Endothelial cell of umbilical vein (primary cell): ENCODE measurements at regions not wholly inside any gene's neighbourhood (a gene's known extent, or its start where the extent isn't known, plus 50 kb on each side); places are given as distances from the start of the nearest gene placed in this dataset.

ENCODE experiments used
- BruUV-seq: library from RNA; stranded (reverse); fragments of 400-500 nt; replicated peaks from 2 replicates; lab custom pipeline; 2021; lab: Mats Ljungman, UMichigan
- CTCF ChIA-PET: fragments of 300-600, 350-600 bp; sonication (Branson Sonifier 250); formaldehyde crosslinking; loops from one replicate; lab custom pipeline; 2021; ENCODE audit warnings: antibody characterized with exemption, inconsistent platforms; lab: Charles Lee
- POLR2A ChIA-PET: fragments of 300-600, 350-600 bp; sonication (Branson Sonifier 250); formaldehyde crosslinking; loops from one replicate; lab custom pipeline; 2021; ENCODE audit warnings: antibody characterized with exemption, inconsistent platforms; lab: Charles Lee
- DNase-seq: peaks from one replicate; pipeline ENCODE4 v3.0.0-alpha.2; 2011; ENCODE audit warnings: low read depth, low spot score
- FAIRE-seq: peaks from 2 replicates; lab custom pipeline; 2011; peaks lifted over from hg19 to GRCh38; lab: Jason Lieb, UNC
- H2AFZ ChIP-seq: 2 replicates; pipeline ENCODE4 v1.6.0; 2012; ENCODE audit warnings: low read depth, low read length, control low read depth, inconsistent platforms
- H3K27ac ChIP-seq: 2 replicates; pipeline ENCODE4 v1.5.1; 2011; ENCODE audit warnings: low read depth, mild to moderate bottlenecking, control low read depth, low read length, moderate library complexity; ENCODE audit not compliant: insufficient read depth
- H3K27me3 ChIP-seq, 2 experiments: 2 replicates each; pipeline versions ENCODE4 v1.6.0 to v1.6.1; 2011; ENCODE audit warnings: low read length in 2 of 2, mixed read lengths in 1 of 2; ENCODE audit not compliant: control insufficient read depth in 2 of 2, insufficient read depth in 2 of 2
- H3K36me3 ChIP-seq, 2 experiments: 2 replicates in 1 of 2; 3 replicates in 1 of 2; pipeline ENCODE4 v1.5.1; 2011; ENCODE audit warnings: low read length in 2 of 2, mild to moderate bottlenecking in 1 of 2, moderate library complexity in 1 of 2; ENCODE audit not compliant: control insufficient read depth in 2 of 2, insufficient read depth in 2 of 2; ENCODE audit errors: extremely low read depth in 1 of 2
- H3K4me1 ChIP-seq: 3 replicates; pipeline ENCODE4 v1.5.1; 2011; ENCODE audit warnings: mild to moderate bottlenecking, low read length; ENCODE audit not compliant: control insufficient read depth, insufficient read depth; ENCODE audit errors: extremely low read depth
- H3K4me2 ChIP-seq: 2 replicates; pipeline ENCODE4 v1.6.1; 2011; ENCODE audit warnings: low read length, control low read depth, mixed read lengths; ENCODE audit not compliant: insufficient read depth
- H3K4me3 ChIP-seq, 3 experiments: fragments of 200-600 bp in 1 of 3; sonication (generic), shearing (Covaris generic) in 1 of 3; replicated peaks in 1 of 3; 2 replicates each; pipeline ENCODE4 v1.5.1; 2011 to 2016; ENCODE audit warnings: control low read depth in 3 of 3, low read length in 3 of 3, mild to moderate bottlenecking in 2 of 3, inconsistent platforms in 1 of 3, low read depth in 1 of 3, moderate library complexity in 1 of 3; ENCODE audit not compliant: insufficient read depth in 1 of 3
- H3K79me2 ChIP-seq: 2 replicates; pipeline ENCODE4 v1.6.0; 2012; ENCODE audit warnings: low read length, inconsistent platforms; ENCODE audit not compliant: control insufficient read depth, insufficient read depth
- H3K9ac ChIP-seq: replicated peaks from 2 replicates; pipeline ENCODE3; 2011; ENCODE audit warnings: low read length, control low read depth; ENCODE audit not compliant: insufficient read depth; ENCODE audit errors: extremely low read depth
- H3K9me1 ChIP-seq: replicated peaks from 3 replicates; pipeline ENCODE4 v1.6.0; 2011; ENCODE audit warnings: mild to moderate bottlenecking, low read length; ENCODE audit not compliant: control insufficient read depth, insufficient read depth; ENCODE audit errors: extremely low read depth
- H3K9me3 ChIP-seq: replicated peaks from 2 replicates; pipeline ENCODE4 v1.5.1; 2012; ENCODE audit warnings: low read length, inconsistent platforms; ENCODE audit not compliant: control insufficient read depth, insufficient read depth
- H4K20me1 ChIP-seq: replicated peaks from 2 replicates; pipeline ENCODE3; 2011; ENCODE audit warnings: mild to moderate bottlenecking, low read length; ENCODE audit not compliant: control insufficient read depth, insufficient read depth; ENCODE audit errors: extremely low read depth
- EZH2 ChIP-seq: IDR thresholded peaks from 2 replicates; pipeline ENCODE4 v1.6.1; 2012; ENCODE audit warnings: borderline replicate concordance, low read depth, mild to moderate bottlenecking, moderate library complexity, low read length, inconsistent platforms; ENCODE audit not compliant: severe bottlenecking
- FOS ChIP-seq: IDR thresholded peaks from 2 replicates; pipeline ENCODE4 v1.6.1; 2011; ENCODE audit warnings: mild to moderate bottlenecking, low read length, moderate library complexity, borderline replicate concordance; ENCODE audit not compliant: insufficient read depth
- GATA2 ChIP-seq: IDR thresholded peaks from 2 replicates; pipeline ENCODE4 v1.7.0; 2011; ENCODE audit warnings: low read depth, mild to moderate bottlenecking, moderate library complexity, mixed read lengths, low read length; ENCODE audit not compliant: insufficient read length, insufficient read depth
- JUN ChIP-seq: IDR thresholded peaks from 2 replicates; pipeline ENCODE4 v1.6.1; 2011; ENCODE audit warnings: borderline replicate concordance, low read depth; ENCODE audit not compliant: insufficient read length, insufficient read depth
- MYC ChIP-seq: IDR thresholded peaks from one replicate; pipeline ENCODE4 v1.6.1; 2011; ENCODE audit warnings: mild to moderate bottlenecking, low read depth, low read length
- POLR2A ChIP-seq: IDR thresholded peaks from 2 replicates; pipeline ENCODE4 v1.6.1; 2012; ENCODE audit warnings: low read depth, mild to moderate bottlenecking, control low read depth, low read length
- POLR2AphosphoS5 ChIP-seq: IDR thresholded peaks from 2 replicates; pipeline ENCODE4 v1.6.1; 2012; ENCODE audit warnings: low read depth, mild to moderate bottlenecking, control low read depth, low read length, moderate library complexity; ENCODE audit not compliant: insufficient read depth
- dilution Hi-C: fragments of 300-500 bp; cut with MboI; formaldehyde crosslinking; loops from one replicate; pipeline ENCODE4 v1.15.0; 2019; ENCODE audit warnings: low sequenced_read_pairs; ENCODE audit not compliant: extremely low pct_ligation_motif_present
- intact Hi-C: fragments of 100-400 bp; cut with micrococcal nuclease; formaldehyde crosslinking; loops from one replicate; pipeline ENCODE4 v1.10.0; 2022
- TF ChIP-seq, protein P1 (sequence below): IDR thresholded peaks from 2 replicates; pipeline ENCODE4 v1.6.1; 2011; ENCODE audit not compliant: insufficient read depth, insufficient read length
- TF ChIP-seq, protein P2 (sequence below), 2 donors: IDR thresholded peaks; 1 replicate in 1 of 2; 2 replicates in 1 of 2; pipeline ENCODE4 v1.5.1; 2011; ENCODE audit warnings: low read length in 2 of 2, mild to moderate bottlenecking in 2 of 2, moderate library complexity in 2 of 2, control low read depth in 1 of 2, inconsistent platforms in 1 of 2, low read depth in 1 of 2; ENCODE audit not compliant: insufficient read depth in 1 of 2; ENCODE audit errors: extremely low read depth in 1 of 2

DNA sequence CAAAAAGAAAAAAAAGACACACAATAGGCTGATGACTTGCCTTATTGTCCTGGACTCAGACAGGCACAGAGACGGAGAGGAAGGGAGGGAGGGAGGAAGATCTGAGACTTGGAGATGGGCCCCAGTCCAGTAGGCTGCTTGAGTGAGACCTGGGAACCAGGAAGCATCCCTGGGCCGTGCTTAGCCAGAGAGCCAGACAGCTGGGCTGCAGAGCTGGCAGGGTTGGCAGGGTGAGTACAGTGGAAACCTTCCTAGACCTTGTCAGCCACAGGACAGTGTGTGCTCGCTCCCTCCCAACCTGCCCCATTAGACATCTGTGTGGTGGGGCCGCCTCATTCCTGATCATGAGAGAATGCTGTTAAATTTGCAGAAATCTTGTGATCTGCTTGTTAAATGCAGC is 107.9 kb upstream of the ALDH1A3 start:
- dilution Hi-C loops: no loop called here
- Histone ChIP-seq H3K36me3 (no peaks in the 10 kb centered on the region), H3K9ac (no peak overlapping the region), H3K27me3 (no peaks in the 10 kb centered on the region), H3K9me3 (no peaks in the 10 kb centered on the region), H3K27ac (no peak overlapping the region), H4K20me1 (no peaks in the 10 kb centered on the region), H3K4me1 (no peaks in the 10 kb centered on the region), H3K79me2 (no peaks in the 10 kb centered on the region), H3K4me2 (no peak overlapping the region), H3K9me1 (no peaks in the 10 kb centered on the region), H2AFZ (no peak overlapping the region), H3K4me3 (no peak overlapping the region)
- no peak for FAIRE-seq
- BruUV-seq: no TSS peak
- TF ChIP-seq MYC (no peak), FOS (no peak), POLR2A (no peak), POLR2AphosphoS5 (no peak), JUN (no peak), GATA2 (no peak), EZH2 (no peak)
- TF ChIP-seq, protein P1, sequence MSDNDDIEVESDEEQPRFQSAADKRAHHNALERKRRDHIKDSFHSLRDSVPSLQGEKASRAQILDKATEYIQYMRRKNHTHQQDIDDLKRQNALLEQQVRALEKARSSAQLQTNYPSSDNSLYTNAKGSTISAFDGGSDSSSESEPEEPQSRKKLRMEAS: no peak
- TF ChIP-seq, protein P2, sequence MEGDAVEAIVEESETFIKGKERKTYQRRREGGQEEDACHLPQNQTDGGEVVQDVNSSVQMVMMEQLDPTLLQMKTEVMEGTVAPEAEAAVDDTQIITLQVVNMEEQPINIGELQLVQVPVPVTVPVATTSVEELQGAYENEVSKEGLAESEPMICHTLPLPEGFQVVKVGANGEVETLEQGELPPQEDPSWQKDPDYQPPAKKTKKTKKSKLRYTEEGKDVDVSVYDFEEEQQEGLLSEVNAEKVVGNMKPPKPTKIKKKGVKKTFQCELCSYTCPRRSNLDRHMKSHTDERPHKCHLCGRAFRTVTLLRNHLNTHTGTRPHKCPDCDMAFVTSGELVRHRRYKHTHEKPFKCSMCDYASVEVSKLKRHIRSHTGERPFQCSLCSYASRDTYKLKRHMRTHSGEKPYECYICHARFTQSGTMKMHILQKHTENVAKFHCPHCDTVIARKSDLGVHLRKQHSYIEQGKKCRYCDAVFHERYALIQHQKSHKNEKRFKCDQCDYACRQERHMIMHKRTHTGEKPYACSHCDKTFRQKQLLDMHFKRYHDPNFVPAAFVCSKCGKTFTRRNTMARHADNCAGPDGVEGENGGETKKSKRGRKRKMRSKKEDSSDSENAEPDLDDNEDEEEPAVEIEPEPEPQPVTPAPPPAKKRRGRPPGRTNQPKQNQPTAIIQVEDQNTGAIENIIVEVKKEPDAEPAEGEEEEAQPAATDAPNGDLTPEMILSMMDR (IDR thresholded peaks at IDR 0.05; ENCODE audit: extremely low read depth in 1 of 2, insufficient read depth in 1 of 2, low read depth in 1 of 2, low read length in 2 of 2): no peak
- CTCF ChIA-PET: no interaction called here
- no peak for DNase-seq
- POLR2A ChIA-PET: no interaction called here
- intact Hi-C loops: no loop called here
